ENCODE measurements at regions not wholly inside any gene's neighbourhood (a gene's known extent, or its start where the extent isn't known, plus 50 kb on each side); places are given as distances from the start of the nearest gene placed in this dataset.
"Not testable (repeated sequence)": the region's sequence is repeated elsewhere in the genome, so short reads cannot be mapped to it uniquely, and the experiment has no call there.

DNA sequence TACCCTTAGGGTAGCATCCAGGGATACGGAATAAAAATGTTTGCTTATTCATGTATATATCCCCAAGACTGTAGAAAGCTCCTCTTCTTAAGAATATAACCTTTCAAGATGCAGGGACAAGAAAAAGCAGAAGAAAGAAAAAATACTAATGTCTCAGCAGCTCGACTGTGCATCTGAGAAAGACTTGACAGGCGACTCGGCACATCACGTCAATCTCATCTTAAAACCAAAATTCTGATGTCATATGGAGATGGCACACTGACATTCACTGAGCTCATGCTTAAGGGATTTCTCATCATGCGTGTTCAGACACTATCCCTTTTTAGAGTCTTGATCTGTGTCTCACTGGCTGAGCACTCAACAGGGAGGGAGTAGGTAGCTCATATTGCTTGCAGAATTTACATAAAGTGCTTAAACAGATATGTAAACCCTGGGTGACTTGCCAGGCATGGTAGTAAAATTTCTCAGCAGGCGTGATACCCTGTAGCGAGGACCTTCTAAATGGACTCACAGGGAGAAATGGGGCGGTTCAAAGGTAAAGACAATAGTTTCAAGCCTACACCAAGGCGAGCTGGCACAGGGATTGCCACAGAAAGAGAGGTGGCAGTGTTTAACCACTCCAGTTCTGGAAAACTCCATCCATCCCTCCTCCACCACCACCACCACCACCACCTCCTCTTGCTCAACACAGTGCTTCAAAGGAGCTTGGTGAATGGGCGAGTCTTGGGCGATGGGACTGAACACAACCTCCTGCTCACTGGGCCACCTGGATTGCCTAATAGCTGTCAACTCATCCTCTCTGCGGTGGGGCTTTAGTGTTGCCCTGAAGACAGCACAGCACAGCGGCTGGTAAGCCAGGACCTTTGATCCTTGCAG lies 330.5 kb downstream of the TFAP2A start:
- Mint-ChIP-seq H3K27me3 (peaks cover 3% of the 10 kb centered on the region), H3K27ac (no peak overlapping the region), H3K9me3 (ENCODE audit: low read depth) (no peaks in the 10 kb centered on the region), H3K4me1 (no peaks in the 10 kb centered on the region), H3K4me3 (no peak overlapping the region), H3K36me3 (ENCODE audit: low read depth) (no peaks in the 10 kb centered on the region)
- ATAC-seq (no peak), DNase-seq (no peak)
- intact Hi-C loops (cut with DNase I, micrococcal nuclease): no loop called here
- ChIA-PET CTCF (interaction anchor here (0.6 to 1.2 kb wide), 2 partner anchors 218 to 351 kb away, joined by 3 read pairs; no protein-coding TSS in a partner anchor), POLR2A (interaction anchor here (0.6 kb wide), 1 partner anchor 501 kb away, joined by 3 read pairs; no protein-coding TSS in a partner anchor)

DNA sequence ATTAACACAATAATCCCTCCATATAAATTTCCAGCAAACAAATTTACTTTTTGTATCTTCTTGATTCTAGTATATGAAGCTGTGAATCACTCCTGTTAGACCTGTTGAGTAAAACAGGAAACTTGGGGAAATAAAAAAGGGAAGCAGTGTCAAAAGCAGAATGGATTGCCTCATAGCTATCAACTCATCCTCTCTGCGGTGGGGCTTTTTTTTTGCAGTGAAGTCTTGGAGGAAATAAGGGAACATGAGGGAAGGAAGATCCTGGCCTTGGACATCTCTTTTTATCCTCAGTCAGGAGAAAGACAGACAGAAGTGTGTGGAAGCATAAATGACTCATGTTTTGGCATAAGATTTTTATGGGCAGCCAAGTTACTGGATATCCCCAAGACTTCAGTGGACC lies 332.5 kb downstream of the TFAP2A start:
- ATAC-seq: no peak
- ChIA-PET CTCF (interaction anchor here (0.7 kb wide), 1 partner anchor 1741 kb away, joined by 3 read pairs; no protein-coding TSS in a partner anchor), POLR2A (no interaction called here)
- Mint-ChIP-seq H3K4me1 (no peaks in the 10 kb centered on the region), H3K27ac (no peak overlapping the region), H3K9me3 (ENCODE audit: low read depth) (no peaks in the 10 kb centered on the region), H3K36me3 (ENCODE audit: low read depth) (no peaks in the 10 kb centered on the region), H3K27me3 (peaks cover 3% of the 10 kb centered on the region), H3K4me3 (no peak overlapping the region)
- DNase-seq: no peak
- intact Hi-C loops (cut with DNase I, micrococcal nuclease): no loop called here

DNA sequence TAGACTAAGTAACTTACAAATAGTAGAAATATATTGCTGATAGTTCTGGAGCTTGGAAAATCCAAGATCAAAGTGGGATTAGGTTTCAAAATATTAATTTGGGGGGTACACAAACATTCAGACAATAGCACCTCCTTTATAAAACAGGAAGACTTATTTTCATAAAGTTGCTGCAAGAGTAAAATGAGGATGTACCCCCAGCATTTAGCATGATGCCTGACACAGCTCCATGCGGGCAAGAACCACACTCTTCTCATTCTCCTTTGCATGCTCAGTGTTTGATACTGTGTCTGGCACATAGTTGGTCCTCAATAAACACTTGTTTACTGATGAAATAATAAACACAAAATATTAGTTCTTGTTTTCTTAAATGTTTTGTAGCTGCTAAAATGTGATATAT lies 332.9 kb downstream of the TFAP2A start:
- ATAC-seq (no peak), DNase-seq (no peak)
- no peaks in the 10 kb centered on the region for H3K36me3 Mint-ChIP-seq (ENCODE audit: low read depth)
- H3K27ac Mint-ChIP-seq: no peak overlapping the region
- peaks cover 3% of the 10 kb centered on the region for H3K27me3 Mint-ChIP-seq
- ChIA-PET POLR2A (no interaction called here), CTCF (interaction anchor here (0.7 kb wide), 1 partner anchor 1740 kb away, joined by 3 read pairs; no protein-coding TSS in a partner anchor)
- no peak overlapping the region for H3K4me3 Mint-ChIP-seq
- no peaks in the 10 kb centered on the region for H3K4me1 Mint-ChIP-seq
- H3K9me3 Mint-ChIP-seq (ENCODE audit: low read depth): no peaks in the 10 kb centered on the region
- intact Hi-C loops (cut with DNase I, micrococcal nuclease): no loop called here

DNA sequence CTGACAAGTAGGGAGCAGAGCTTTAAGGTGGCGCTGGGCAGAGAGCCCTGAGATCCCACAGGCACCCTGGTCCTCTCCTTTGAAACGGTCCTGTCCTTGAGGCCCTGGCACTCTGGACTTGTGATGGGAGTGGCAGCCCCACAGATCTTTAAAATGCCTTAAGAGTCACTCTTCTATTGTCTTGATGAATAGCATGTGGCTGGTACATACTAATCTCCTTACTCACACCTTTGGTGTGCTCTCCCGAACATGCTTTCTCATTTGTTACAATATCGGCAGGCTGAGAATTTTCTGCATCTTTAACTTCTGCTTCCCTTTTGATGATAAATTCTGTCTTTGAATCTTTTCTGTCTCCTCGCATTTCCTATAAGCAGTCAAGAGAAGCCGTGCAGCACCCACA lies 333.8 kb downstream of the TFAP2A start:
- Mint-ChIP-seq H3K4me1 (no peaks in the 10 kb centered on the region), H3K27me3 (peaks cover 3% of the 10 kb centered on the region), H3K36me3 (ENCODE audit: low read depth) (no peaks in the 10 kb centered on the region), H3K4me3 (no peak overlapping the region), H3K9me3 (ENCODE audit: low read depth) (no peaks in the 10 kb centered on the region), H3K27ac (no peak overlapping the region)
- intact Hi-C loops (cut with DNase I, micrococcal nuclease): no loop called here
- CTCF ChIA-PET: no interaction called here
- POLR2A ChIA-PET: no interaction called here
- DNase-seq: no peak
- no peak for ATAC-seq

DNA sequence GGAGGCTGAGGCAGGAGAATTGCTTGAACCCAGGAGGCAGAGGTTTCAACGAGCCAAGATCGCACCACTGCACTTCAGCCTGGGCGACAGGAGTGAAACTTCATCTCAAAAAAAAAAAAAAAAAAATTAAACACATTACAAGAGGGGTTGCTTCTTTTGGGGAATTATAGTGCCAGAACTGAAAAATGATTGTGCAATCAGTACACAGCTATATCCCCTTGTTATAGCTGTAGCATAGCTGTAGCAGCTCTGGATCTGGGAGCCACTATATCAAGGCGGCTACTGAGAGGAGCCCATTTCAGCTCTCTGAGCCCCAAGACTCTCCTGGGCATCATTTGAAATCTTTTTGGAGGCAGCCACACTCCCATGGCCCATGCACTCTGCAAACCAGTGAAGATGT lies 334.3 kb downstream of the TFAP2A start:
- H3K27me3 Mint-ChIP-seq: peaks cover 3% of the 10 kb centered on the region
- ChIA-PET CTCF (no interaction called here), POLR2A (no interaction called here)
- DNase-seq (no peak), ATAC-seq (no peak)
- H3K4me3 Mint-ChIP-seq: no peak overlapping the region
- H3K9me3 Mint-ChIP-seq (ENCODE audit: low read depth): no peaks in the 10 kb centered on the region
- no peaks in the 10 kb centered on the region for H3K36me3 Mint-ChIP-seq (ENCODE audit: low read depth)
- no peak overlapping the region for H3K27ac Mint-ChIP-seq
- no peaks in the 10 kb centered on the region for H3K4me1 Mint-ChIP-seq
- intact Hi-C loops (cut with DNase I, micrococcal nuclease): no loop called here

DNA sequence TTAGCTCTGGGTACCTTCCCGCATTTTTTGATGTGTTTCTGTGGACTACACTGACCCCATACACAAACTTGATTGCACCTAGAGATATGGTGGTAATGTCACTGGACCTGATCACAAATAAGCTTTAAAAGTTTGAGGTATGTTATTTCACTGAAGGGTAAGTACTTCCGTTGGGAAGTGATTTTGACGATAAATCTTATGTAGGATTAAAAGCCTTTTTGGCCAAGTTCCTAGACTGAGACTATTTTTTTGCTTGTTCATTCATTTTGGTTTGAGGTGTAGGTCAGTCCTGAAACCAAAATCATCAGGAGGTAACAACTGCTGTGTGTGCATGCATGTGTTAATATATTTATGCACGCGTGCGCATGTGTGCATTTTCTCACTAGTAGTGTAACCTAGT lies 336.3 kb downstream of the TFAP2A start:
- intact Hi-C loops (cut with DNase I, micrococcal nuclease): no loop called here
- no peaks in the 10 kb centered on the region for H3K4me1 Mint-ChIP-seq
- POLR2A ChIA-PET: no interaction called here

DNA sequence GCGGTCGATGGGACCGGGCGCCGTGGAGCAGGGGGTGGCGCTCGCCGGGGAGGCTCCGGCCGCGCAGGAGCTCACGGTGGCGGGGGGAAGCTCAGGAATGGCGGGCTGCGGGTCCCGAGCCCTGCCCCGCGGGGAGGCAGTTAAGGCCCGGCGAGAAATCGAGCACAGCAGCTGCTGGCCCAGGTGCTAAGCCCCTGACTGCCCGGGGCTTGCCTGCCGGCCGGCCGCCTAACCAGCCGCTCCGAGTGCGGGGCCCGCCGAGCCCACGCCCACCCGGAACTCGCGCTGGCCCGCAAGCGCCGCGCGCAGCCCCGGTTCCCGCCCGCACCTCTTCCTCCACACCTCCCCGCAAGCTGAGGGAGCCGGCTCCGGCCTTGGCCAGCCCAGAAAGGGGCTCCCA lies 340.1 kb downstream of the TFAP2A start:
- DNase-seq; POLR2A ChIA-PET; CTCF ChIA-PET; H3K27ac Mint-ChIP-seq; ATAC-seq; H3K27me3 Mint-ChIP-seq; H3K4me1 Mint-ChIP-seq; H3K9me3 Mint-ChIP-seq (ENCODE audit: low read depth); H3K36me3 Mint-ChIP-seq (ENCODE audit: low read depth); H3K4me3 Mint-ChIP-seq; intact Hi-C loops (cut with DNase I, micrococcal nuclease): not testable (repeated sequence)

More for the DNA sequence above, 336.3 kb downstream of the TFAP2A start:
- H3K27ac Mint-ChIP-seq: no peak overlapping the region
- CTCF ChIA-PET: no interaction called here
- peaks cover 3% of the 10 kb centered on the region for H3K27me3 Mint-ChIP-seq
- ATAC-seq (no peak), DNase-seq (no peak)
- no peak overlapping the region for H3K4me3 Mint-ChIP-seq
- H3K36me3 Mint-ChIP-seq (ENCODE audit: low read depth): no peaks in the 10 kb centered on the region
- no peaks in the 10 kb centered on the region for H3K9me3 Mint-ChIP-seq (ENCODE audit: low read depth)

DNA sequence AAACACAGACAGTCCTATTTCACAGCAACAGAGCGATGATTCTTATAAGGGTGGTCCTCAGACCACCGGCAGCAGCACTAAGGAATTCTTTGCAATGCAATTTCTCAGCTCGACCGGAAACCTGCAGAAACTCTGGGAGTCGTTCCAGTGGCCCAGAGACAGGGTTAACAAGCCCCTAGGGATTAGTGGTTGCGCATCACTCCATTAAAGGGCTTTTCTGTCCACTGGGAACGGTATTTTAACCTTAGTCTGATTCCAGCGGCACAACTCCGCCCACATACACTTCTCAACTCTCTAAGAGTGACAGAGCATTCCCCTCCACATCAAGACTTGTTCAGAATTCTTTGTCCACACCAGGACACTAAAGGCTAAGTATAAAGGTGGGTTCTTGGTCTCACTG lies 341.5 kb downstream of the TFAP2A start:
- intact Hi-C loops (cut with DNase I, micrococcal nuclease): no loop called here
- no peaks in the 10 kb centered on the region for H3K27me3 Mint-ChIP-seq
- no peaks in the 10 kb centered on the region for H3K9me3 Mint-ChIP-seq (ENCODE audit: low read depth)
- H3K36me3 Mint-ChIP-seq (ENCODE audit: low read depth): no peaks in the 10 kb centered on the region
- ChIA-PET CTCF (no interaction called here), POLR2A (no interaction called here)
- no peaks in the 10 kb centered on the region for H3K4me1 Mint-ChIP-seq
- ATAC-seq: no peak
- no peak overlapping the region for H3K27ac Mint-ChIP-seq
- no peak overlapping the region for H3K4me3 Mint-ChIP-seq
- DNase-seq: no peak

DNA sequence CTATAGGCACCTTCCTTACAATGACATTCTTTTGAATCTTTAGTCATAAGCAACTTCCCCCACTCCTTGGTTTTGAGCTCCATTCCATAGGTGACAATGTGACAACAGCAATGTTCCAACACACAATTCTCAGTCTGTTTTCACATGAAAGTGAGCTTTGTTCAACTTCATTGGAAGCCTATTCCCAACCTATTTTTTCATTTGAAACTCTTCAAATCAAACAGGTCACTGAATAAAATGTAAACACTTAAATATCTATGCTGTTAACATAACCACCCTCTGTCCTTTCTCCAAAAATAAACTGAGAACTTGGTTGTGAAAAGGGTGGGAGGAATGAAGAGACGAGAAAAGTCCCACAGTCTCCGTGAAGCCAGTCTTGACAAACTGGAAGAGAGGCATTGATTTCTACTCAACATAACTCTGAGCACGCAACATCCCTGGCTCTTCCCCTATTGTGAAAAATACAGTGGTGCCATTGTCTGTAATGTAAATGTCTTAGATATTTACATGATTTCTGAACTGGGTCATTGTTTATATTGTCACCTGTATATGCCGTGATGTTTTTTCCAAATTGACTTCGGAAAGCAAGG lies 343.1 kb downstream of the TFAP2A start:
- no peaks in the 10 kb centered on the region for H3K4me1 Mint-ChIP-seq
- H3K4me3 Mint-ChIP-seq: no peak overlapping the region
- no peaks in the 10 kb centered on the region for H3K9me3 Mint-ChIP-seq (ENCODE audit: low read depth)
- no peaks in the 10 kb centered on the region for H3K27me3 Mint-ChIP-seq
- CTCF ChIA-PET: interaction anchor here (0.6 to 1.4 kb wide), 2 partner anchors 41 to 393 kb away, joined by 3 read pairs; no protein-coding TSS in a partner anchor
- intact Hi-C loops (cut with DNase I, micrococcal nuclease): no loop called here
- H3K27ac Mint-ChIP-seq: no peak overlapping the region
- no peaks in the 10 kb centered on the region for H3K36me3 Mint-ChIP-seq (ENCODE audit: low read depth)
- no peak for DNase-seq
- POLR2A ChIA-PET: no interaction called here
- ATAC-seq: no peak

DNA sequence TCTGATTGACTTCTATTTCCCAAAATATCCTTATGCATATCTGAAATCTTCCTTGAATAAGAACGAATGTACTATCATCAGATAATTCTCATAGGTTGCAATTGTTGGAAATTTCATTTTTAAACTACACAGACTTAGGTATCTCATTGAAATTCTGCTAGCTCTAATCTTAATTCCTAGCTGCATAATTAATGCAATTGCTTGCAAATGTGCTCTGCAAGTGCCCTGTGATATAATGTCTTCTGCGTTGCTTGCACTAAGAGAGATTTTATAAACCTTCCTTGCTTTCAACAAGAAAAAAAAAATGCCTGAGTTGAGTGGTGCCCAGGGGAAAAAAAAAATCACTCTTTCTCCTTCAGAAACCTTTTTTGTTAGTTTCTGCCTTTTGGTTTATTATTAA lies 354.9 kb downstream of the TFAP2A start:
- POLR2A ChIA-PET: no interaction called here
- Mint-ChIP-seq H3K27ac (no peak overlapping the region), H3K36me3 (ENCODE audit: low read depth) (no peaks in the 10 kb centered on the region), H3K9me3 (ENCODE audit: low read depth) (no peaks in the 10 kb centered on the region), H3K27me3 (peaks cover 2% of the 10 kb centered on the region), H3K4me3 (no peak overlapping the region), H3K4me1 (no peaks in the 10 kb centered on the region)
- DNase-seq: no peak
- ATAC-seq: no peak
- CTCF ChIA-PET: no interaction called here
- intact Hi-C loops (cut with DNase I, micrococcal nuclease): no loop called here

DNA sequence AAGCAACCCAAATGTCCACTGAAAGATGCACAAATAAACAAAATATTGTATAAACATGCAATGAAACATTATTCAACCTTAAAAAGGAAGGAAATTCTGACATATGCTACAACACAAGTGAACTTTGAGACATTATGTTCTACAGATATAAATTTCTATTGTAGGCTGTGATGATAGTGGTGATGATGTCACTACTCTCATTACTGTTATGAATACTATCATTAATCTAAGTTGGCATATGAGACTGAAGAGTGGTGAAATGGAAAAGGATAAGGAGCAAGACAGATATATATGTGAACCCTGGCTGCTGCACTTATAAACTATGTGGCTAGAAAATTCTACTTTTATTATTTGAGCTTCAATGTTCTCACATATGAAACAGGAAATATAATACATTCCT lies 360.2 kb downstream of the TFAP2A start:
- H3K4me3 Mint-ChIP-seq: no peak overlapping the region
- H3K9me3 Mint-ChIP-seq (ENCODE audit: low read depth): peaks cover 11% of the 10 kb centered on the region
- no peaks in the 10 kb centered on the region for H3K4me1 Mint-ChIP-seq
- ChIA-PET POLR2A (no interaction called here), CTCF (no interaction called here)
- intact Hi-C loops (cut with DNase I, micrococcal nuclease): no loop called here
- no peak for ATAC-seq
- H3K36me3 Mint-ChIP-seq (ENCODE audit: low read depth): no peaks in the 10 kb centered on the region
- no peak overlapping the region for H3K27ac Mint-ChIP-seq
- H3K27me3 Mint-ChIP-seq: no peaks in the 10 kb centered on the region
- DNase-seq: no peak

DNA sequence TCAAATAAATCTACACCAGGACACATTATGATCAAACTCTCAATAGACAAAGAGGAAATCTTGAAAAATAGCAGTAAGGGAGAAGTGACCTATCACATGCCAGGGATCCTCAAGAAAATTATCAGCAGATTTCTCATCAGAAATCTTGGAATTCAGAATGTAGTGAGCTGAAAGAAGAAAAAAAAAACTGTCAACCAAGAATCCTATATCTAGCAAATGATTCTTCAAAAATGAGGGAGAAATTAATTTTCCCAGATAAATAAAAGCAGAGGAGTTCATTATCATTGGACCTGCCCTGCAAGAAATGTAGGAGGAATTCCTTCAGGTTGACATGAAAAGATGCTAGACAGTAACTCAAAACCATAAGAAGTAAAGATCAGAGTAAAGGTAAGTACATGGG lies 363.6 kb downstream of the TFAP2A start:
- Mint-ChIP-seq H3K9me3 (ENCODE audit: low read depth) (peaks cover 11% of the 10 kb centered on the region), H3K27ac (no peak overlapping the region), H3K4me3 (no peak overlapping the region), H3K36me3 (ENCODE audit: low read depth) (no peaks in the 10 kb centered on the region), H3K27me3 (no peaks in the 10 kb centered on the region), H3K4me1 (no peaks in the 10 kb centered on the region)
- no peak for DNase-seq
- CTCF ChIA-PET: no interaction called here
- POLR2A ChIA-PET: no interaction called here
- ATAC-seq: no peak
- intact Hi-C loops (cut with DNase I, micrococcal nuclease): no loop called here
